ENCODE measurements at regions not wholly inside any gene's neighbourhood (a gene's known extent, or its start where the extent isn't known, plus 50 kb on each side); places are given as distances from the start of the nearest gene placed in this dataset.

- TF ChIP-seq ZNF574 (CRISPR knock-in tag; IDR thresholded peaks at IDR 0.05) = no peak
- TF ChIP-seq HNF1A (IDR thresholded peaks at IDR 0.05; ENCODE audit: low read depth) = peak; percentile 61
- peak; percentile 73; the same call in 1 of the 2 replicates for TF ChIP-seq HNF1A (CRISPR knock-in tag; IDR thresholded peaks at IDR 0.05; ENCODE audit: borderline replicate concordance)
- TF ChIP-seq ZNF101 (CRISPR knock-in tag; IDR thresholded peaks at IDR 0.05; ENCODE audit: borderline replicate concordance, low read depth) = 0 out of 2 replicates have a peak, but pooled peaks have one; percentile 33
- peak; percentile 78; the same call in 1 of the 2 replicates for TF ChIP-seq ZNF343 (CRISPR knock-in tag; IDR thresholded peaks at IDR 0.05)
- TF ChIP-seq POLR2G (IDR thresholded peaks at IDR 0.05; ENCODE audit: low read depth, low read length) = peak; percentile 53; the same call in 1 of the 2 replicates
- TF ChIP-seq FOSL1 (CRISPR knock-in tag; IDR thresholded peaks at IDR 0.05; ENCODE audit: borderline replicate concordance) = peak; percentile 60; the same call in 1 of the 2 replicates
- TF ChIP-seq KLF6 (CRISPR knock-in tag; IDR thresholded peaks at IDR 0.05) = peak; percentile 82
- no peak for TF ChIP-seq ZBTB44 (CRISPR knock-in tag; IDR thresholded peaks at IDR 0.05)
- peak; percentile 82; the same call in 1 of the 2 replicates for TF ChIP-seq TFAP4 (IDR thresholded peaks at IDR 0.05; ENCODE audit: borderline replicate concordance, low read depth)
- no peak for TF ChIP-seq ZNF839 (CRISPR knock-in tag; IDR thresholded peaks at IDR 0.05; ENCODE audit: borderline replicate concordance)
- no peak for TF ChIP-seq JARID2 (CRISPR knock-in tag; IDR thresholded peaks at IDR 0.05; ENCODE audit: insufficient replicate concordance)
- peak; percentile 44 for TF ChIP-seq CTCF (CRISPR knock-in tag; IDR thresholded peaks at IDR 0.05)
- no peak for TF ChIP-seq RFX5 (IDR thresholded peaks at IDR 0.05; ENCODE audit: low read depth, low read length)
- TF ChIP-seq BORCS8-MEF2B (CRISPR knock-in tag; IDR thresholded peaks at IDR 0.05) = peak; percentile 41; the same call in 1 of the 2 replicates
- no peak; the same call in 1 of the 2 replicates for TF ChIP-seq ATF7-NPFF (CRISPR knock-in tag; IDR thresholded peaks at IDR 0.05; ENCODE audit: low read depth)
Observed at GRCh38 chr1:25168193-25169071, 63.9 kb downstream of the SYF2 start (continued).

Data from HepG2 (cell line).